Breast epithelium (tissue), 4 donors: ENCODE measurements at regions not wholly inside any gene's neighbourhood (a gene's known extent, or its start where the extent isn't known, plus 50 kb on each side); places are given as distances from the start of the nearest gene placed in this dataset.
"Not testable (repeated sequence)": the region's sequence is repeated elsewhere in the genome, so short reads cannot be mapped to it uniquely, and the experiment has no call there.

Experiments used
- DNase-seq, 2 donors: peaks; one replicate each; pipeline ENCODE4 v3.0.0-alpha.2; 2019; ENCODE audit warnings: low spot score in 2 of 2
- H3K27ac ChIP-seq, 2 donors: fragments of 200-600 bp; sonication (generic) in 1 of 2; one replicate each; pipeline ENCODE4 v1.5.1; 2016 to 2019; ENCODE audit warnings: mild to moderate bottlenecking in 1 of 2
- H3K27me3 ChIP-seq, 2 donors: fragments of 200-600 bp; sonication (generic) in 1 of 2; one replicate each; pipeline versions ENCODE4 v1.5.1 to v1.6.0; 2017 to 2019; ENCODE audit warnings: control low read depth in 1 of 2, mild to moderate bottlenecking in 1 of 2
- H3K36me3 ChIP-seq: fragments of 200-600 bp; one replicate; pipeline ENCODE4 v1.5.1; 2019
- H3K4me1 ChIP-seq, 2 donors: fragments of 200-600 bp; sonication (generic); one replicate each; pipeline ENCODE4 v1.5.1; 2016 to 2019; ENCODE audit warnings: control low read depth in 1 of 2
- H3K4me3 ChIP-seq, 3 donors: fragments of 200-600 bp; sonication (generic); 1 replicate in 2 of 3; 2 replicates in 1 of 3; pipeline ENCODE4 v1.5.1; 2016 to 2019; ENCODE audit warnings: mild to moderate bottlenecking in 3 of 3, moderate library complexity in 2 of 3
- H3K9me3 ChIP-seq, 2 donors: fragments of 200-600 bp; sonication (generic) in 1 of 2; one replicate each; pipeline ENCODE4 v1.5.1; 2016 to 2019; ENCODE audit warnings: control low read depth in 1 of 2
- POLR2A ChIP-seq: fragments of 450-650 bp; IDR thresholded peaks from one replicate; pipeline ENCODE4 v1.6.1; 2016; ENCODE audit warnings: antibody characterized with exemption, mild to moderate bottlenecking, moderate library complexity
- POLR2AphosphoS5 ChIP-seq, 3 donors: sonication (generic); formaldehyde crosslinking; IDR thresholded peaks; one replicate each; pipeline ENCODE4 v1.6.1; 2017; ENCODE audit warnings: antibody characterized with exemption in 3 of 3
- intact Hi-C: fragments of 100-400 bp; cut with DNase I; formaldehyde crosslinking; loops from one replicate; pipeline ENCODE4 v1.15.1; 2023; ENCODE audit warnings: low total_unique reads
- TF ChIP-seq, protein P1 (sequence below), 3 donors: fragments of 450-650 bp; IDR thresholded peaks; one replicate each; pipeline ENCODE4 v1.5.1; 2016 to 2017; ENCODE audit warnings: antibody characterized with exemption in 3 of 3, mild to moderate bottlenecking in 3 of 3, moderate library complexity in 3 of 3

DNA sequence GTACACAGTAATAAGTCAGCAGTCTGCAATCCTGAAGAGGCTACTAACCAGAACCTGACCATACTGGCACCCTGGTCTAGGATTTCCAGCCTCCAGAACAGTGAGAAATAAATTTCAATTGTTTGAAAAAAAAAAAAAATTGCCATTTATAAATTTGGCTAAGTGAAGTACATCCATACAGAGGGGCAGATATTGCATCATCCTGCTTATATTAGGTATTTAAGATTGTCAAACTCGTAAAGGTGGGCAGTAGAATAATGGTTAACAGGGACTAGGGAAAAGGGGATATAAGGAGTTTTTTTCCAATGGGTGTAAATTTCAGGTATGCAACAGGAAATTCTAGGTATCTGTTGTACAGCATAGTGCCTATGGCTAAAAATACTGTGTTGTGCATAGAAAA, 1250.9 kb downstream of the BRINP3 start:
- H3K27me3 ChIP-seq = no peaks in the 10 kb centered on the region
- no peaks in the 10 kb centered on the region for H3K4me1 ChIP-seq
- no peak overlapping the region for H3K4me3 ChIP-seq
- TF ChIP-seq, protein P1, sequence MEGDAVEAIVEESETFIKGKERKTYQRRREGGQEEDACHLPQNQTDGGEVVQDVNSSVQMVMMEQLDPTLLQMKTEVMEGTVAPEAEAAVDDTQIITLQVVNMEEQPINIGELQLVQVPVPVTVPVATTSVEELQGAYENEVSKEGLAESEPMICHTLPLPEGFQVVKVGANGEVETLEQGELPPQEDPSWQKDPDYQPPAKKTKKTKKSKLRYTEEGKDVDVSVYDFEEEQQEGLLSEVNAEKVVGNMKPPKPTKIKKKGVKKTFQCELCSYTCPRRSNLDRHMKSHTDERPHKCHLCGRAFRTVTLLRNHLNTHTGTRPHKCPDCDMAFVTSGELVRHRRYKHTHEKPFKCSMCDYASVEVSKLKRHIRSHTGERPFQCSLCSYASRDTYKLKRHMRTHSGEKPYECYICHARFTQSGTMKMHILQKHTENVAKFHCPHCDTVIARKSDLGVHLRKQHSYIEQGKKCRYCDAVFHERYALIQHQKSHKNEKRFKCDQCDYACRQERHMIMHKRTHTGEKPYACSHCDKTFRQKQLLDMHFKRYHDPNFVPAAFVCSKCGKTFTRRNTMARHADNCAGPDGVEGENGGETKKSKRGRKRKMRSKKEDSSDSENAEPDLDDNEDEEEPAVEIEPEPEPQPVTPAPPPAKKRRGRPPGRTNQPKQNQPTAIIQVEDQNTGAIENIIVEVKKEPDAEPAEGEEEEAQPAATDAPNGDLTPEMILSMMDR (IDR thresholded peaks at IDR 0.05) = no peak
- TF ChIP-seq POLR2AphosphoS5 (IDR thresholded peaks at IDR 0.05) (no peak), POLR2A (no peak)
- H3K27ac ChIP-seq = no peak overlapping the region
- intact Hi-C loops = no loop called here
- DNase-seq = no peak
- H3K9me3 ChIP-seq = no peaks in the 10 kb centered on the region
- H3K36me3 ChIP-seq = no peaks in the 10 kb centered on the region

DNA sequence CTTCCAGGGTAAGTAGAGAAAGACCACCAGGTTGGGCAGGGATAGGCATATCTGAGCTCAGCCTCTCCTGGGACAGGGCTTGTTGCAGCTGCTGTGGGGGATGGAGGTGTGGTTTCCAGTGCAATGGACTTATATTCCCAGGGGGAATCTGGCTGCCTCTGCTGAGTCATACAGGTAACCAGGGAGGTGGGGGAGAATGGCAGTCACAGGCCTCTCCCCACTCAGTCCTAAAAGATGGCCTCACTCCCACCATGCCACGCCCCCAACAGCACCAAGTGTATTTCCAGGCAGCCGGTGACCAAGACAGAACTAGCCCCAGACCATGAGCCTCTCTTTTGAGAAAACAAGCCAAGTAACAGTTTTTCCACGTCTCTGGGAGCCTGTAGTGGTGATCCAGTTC, 1240.7 kb downstream of the BRINP3 start:
- Histone ChIP-seq H3K27me3 (peaks cover 0 to 2% of the 10 kb centered on the region in 2 donors), H3K4me3 (no peak overlapping the region), H3K36me3 (no peaks in the 10 kb centered on the region), H3K9me3 (no peaks in the 10 kb centered on the region), H3K4me1 (no peaks in the 10 kb centered on the region), H3K27ac (no peak overlapping the region)
- DNase-seq = no peak
- intact Hi-C loops = no loop called here
- no peak for TF ChIP-seq POLR2AphosphoS5 (IDR thresholded peaks at IDR 0.05)

DNA sequence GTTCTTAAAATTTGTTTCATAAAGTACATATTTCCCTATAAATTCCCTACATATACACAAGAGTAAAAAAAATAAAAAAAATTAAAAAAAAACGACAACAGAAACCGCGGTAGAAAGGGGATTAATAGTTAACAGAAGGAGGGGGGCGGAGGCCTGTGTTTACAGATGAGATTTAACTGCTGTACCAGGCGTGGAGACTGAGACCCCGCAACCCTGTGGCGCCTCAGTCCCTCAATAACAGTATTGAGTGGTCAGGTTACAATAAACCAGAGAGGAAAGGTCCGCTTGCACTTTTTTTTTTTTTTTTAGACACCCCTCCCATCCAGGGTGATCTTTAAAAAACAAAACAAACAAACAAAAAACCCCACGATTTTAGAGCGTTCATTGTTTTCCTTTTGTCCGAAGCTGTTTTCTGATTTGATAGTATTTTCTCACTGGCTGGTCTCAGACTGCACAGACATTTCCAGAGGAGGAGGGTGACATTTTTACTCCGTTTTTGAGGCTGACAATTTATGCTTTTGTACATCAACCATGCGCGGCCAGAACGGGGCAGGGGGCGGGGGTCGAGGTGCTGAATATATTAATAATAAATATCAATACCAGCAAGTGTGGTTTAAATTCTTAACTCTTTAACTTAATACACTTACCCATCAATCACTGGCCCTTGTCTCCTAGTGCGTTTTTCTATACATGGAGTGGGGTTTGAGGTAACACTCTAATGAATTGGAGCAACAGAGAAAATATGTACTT, 1223.9 kb downstream of the BRINP3 start:
- intact Hi-C loops = no loop called here

DNA sequence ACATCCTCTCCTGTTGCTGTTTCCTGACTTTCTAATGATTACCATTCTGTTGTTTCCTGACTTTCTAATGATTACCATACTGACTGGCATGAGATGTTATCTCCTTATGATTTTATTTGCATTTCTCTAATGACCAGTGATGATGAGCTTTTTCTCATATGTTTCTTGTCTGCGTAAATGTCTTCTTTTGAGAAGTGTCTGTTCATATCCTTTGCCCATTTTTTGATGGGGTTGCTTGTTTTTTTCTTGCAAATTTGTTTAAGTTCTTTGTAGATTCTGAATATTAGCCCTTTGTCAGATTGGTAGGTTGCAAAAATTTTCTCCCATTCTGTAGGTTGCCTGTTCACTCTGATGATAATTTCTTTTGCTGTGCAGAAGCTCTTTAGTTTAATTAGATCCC, 1216.5 kb downstream of the BRINP3 start:
- H3K27ac ChIP-seq, H3K4me1 ChIP-seq, intact Hi-C loops, H3K36me3 ChIP-seq, H3K4me3 ChIP-seq, DNase-seq, H3K27me3 ChIP-seq: not testable (repeated sequence)
- H3K9me3 ChIP-seq = peaks cover 0 to 20% of the 10 kb centered on the region in 2 donors

More for the DNA sequence above, 1223.9 kb downstream of the BRINP3 start:
- Histone ChIP-seq H3K36me3 (no peaks in the 10 kb centered on the region), H3K4me1 (no peaks in the 10 kb centered on the region), H3K9me3 (peaks cover 0 to 9% of the 10 kb centered on the region in 2 donors), H3K27ac (no peak overlapping the region), H3K27me3 (no peaks in the 10 kb centered on the region), H3K4me3 (no peak overlapping the region)
- TF ChIP-seq, protein P1 (IDR thresholded peaks at IDR 0.05) = no peak
- TF ChIP-seq POLR2A (no peak), POLR2AphosphoS5 (IDR thresholded peaks at IDR 0.05) (no peak)
- DNase-seq = no peak

DNA sequence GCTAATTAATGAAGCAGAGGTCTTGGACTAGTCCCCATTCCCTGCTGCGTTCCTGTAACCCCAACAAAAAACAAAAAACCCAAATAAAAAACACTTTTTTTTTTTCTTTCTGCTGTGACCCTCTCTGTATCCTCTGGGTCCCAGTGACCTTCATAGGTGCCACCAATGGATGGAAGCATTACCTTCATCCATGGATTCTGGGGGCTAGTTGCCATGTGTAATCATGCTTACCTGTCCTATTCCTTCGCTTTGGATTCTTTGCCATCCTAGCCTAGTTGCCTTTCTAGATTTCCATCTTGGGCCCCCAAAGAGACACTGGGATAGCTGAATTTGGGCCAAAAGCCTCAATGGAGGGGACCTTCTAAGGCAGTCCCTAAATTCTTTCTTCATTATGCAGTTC, 1208.7 kb downstream of the BRINP3 start:
- H3K4me3 ChIP-seq = no peak overlapping the region
- no peak overlapping the region for H3K27ac ChIP-seq
- DNase-seq = no peak
- intact Hi-C loops = no loop called here
- peaks cover 31 to 58% of the 10 kb centered on the region in 2 donors for H3K9me3 ChIP-seq
- no peaks in the 10 kb centered on the region for H3K36me3 ChIP-seq
- TF ChIP-seq POLR2A (no peak), POLR2AphosphoS5 (IDR thresholded peaks at IDR 0.05) (no peak)
- TF ChIP-seq, protein P1 (IDR thresholded peaks at IDR 0.05) = no peak
- no peaks in the 10 kb centered on the region for H3K27me3 ChIP-seq
- no peaks in the 10 kb centered on the region for H3K4me1 ChIP-seq

DNA sequence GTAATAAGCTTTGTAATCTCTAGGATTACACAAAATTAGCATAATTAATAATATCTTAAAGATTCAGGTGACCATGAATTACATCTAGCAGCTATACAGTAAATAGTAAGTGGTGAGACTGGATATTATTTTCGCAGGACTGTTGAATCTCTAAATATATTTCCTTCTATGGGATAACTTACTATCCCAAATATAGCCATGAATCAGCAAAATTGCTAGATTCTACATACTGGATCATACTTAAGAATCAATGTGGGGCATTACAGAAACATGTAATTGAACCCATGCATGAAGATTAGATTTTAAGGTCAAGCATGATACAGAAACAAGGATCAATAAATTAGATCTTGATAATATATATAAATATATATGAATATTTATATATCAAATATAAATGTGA, 1203.4 kb downstream of the BRINP3 start:
- intact Hi-C loops = loop anchor here (10.0 kb wide), 1 partner anchor 631 kb away; no protein-coding TSS in a partner anchor
- no peaks in the 10 kb centered on the region for H3K4me1 ChIP-seq
- H3K27ac ChIP-seq = no peak overlapping the region
- peaks cover 10 to 23% of the 10 kb centered on the region in 2 donors for H3K9me3 ChIP-seq
- no peaks in the 10 kb centered on the region for H3K36me3 ChIP-seq
- no peak overlapping the region for H3K4me3 ChIP-seq
- no peak for DNase-seq
- H3K27me3 ChIP-seq = no peaks in the 10 kb centered on the region
- TF ChIP-seq POLR2A = no peak
- TF ChIP-seq, protein P1 (IDR thresholded peaks at IDR 0.05) = no peak
- no peak for TF ChIP-seq POLR2AphosphoS5 (IDR thresholded peaks at IDR 0.05)
